Non-pigmented ciliary epithelial cell (primary cell): ENCODE measurements at regions not wholly inside any gene's neighbourhood (a gene's known extent, or its start where the extent isn't known, plus 50 kb on each side); places are given as distances from the start of the nearest gene placed in this dataset.

ENCODE experiments used
- DNase-seq: peaks from one replicate; pipeline ENCODE4 v3.0.0-alpha.2; 2010; ENCODE audit warnings: low read depth

DNA sequence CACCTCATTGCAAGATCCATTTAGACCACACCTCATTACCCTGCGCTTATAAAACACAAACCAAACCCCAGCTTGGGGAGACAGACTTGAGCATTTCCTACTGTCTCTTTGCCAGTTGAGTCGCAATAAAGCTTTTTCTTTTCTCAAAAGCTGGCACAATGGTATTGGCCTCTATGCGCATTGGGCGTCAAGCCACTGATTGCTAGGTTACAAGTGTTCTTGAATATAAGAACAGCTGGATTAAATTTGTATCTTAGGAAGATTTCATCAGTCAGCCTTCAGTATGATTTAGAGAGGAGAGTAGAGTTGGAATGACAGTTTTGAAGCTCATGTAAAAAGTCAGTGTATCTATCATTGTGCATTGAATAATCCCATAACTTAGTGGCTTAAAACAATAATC lies 84.9 kb upstream of the RAB4A start:
- no peak for DNase-seq

- DNase-seq = no peak
These were observed 84.4 kb upstream of the RAB4A start for GRCh38 chr1:229186373-229187056.

GRCh38 chr1:229190057-229190575 lies 80.8 kb upstream of the RAB4A start:
- no peak for DNase-seq

DNA sequence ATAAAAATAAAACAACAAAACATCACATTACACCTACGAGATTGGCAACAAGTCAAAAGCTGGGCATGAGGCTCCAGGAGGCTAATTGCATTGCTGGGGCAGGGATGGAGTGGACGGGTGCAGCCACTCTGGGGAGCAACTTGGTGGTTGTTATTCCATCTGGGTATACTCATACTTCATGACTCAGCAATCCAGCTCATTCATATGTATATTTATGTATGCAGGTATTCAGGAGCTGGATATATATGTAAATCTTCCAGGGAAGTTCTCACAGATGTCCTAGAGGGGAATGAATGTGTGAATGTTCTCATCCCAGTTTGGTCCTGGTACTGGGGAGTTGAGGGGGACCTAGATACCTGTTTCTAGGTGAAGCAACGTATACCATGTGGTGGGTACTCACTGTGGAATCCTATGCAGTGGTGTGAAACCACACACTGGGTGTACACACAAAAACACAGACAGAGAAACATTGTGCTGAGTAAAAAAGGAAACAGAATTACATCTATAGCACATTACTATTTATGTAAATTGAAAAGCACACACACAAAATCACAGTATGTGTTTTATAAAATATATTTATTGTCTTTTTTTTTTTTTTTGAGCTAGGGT lies 79.7 kb upstream of the RAB4A start:
- DNase-seq = no peak

DNA sequence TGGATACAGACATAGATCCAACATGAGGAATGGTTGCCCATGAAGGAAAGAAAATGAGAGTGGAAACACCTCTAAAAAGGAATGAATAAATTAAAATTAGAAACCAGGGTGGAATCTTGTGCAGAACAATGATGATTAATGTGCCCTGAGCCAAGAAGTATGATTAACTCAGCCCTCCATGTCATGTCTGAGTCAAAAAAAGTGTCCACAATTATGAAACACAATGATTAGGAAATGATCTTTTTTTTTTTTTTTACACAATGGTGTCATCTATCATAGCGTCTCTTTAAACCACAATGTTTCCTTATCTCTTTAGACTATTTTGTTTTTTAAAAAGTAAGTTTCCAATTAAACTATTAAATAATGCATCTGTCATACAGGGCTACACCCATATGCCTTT lies 78.9 kb upstream of the RAB4A start:
- DNase-seq = no peak

DNA sequence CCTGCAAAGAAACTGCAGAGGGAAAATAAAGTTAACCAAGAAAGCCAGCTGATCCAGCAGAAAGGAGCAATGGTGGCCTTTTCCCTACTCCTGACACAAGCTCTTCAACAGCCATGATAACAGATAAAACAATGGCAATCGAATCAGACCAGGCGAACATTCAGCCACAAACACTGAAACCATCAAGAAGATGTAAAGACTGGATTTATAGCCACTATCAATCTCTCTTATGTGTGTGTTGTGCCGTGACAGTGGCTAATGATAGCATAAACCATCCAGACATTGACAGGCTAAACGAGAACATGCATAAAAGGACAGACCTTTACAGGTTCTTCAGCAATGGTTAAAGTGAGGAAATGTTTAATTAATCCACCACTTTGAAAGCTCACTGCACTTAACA lies 78.1 kb upstream of the RAB4A start:
- no peak for DNase-seq

- DNase-seq = no peak
These were observed 76.8 kb upstream of the RAB4A start for GRCh38 chr1:229194096-229194495.

DNA sequence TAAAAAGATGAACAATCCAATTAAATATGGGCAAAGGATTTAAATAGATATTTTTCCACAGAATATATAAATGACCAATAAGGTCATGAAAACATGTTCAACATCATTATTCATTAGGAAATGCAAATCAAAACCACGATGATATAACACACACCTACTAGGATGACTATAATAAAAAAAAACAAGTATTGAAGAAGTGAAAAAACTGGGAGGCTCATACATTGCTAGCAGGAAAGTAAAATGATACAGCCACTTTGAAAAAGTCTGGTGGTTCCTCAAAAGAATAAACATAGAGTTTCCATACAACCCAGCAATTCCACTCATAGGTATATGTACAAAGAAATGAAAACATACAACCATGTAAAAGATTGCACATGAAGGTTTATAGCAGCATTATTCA lies 75.7 kb upstream of the RAB4A start:
- DNase-seq = no peak

GRCh38 chr1:229196404-229197264 lies 74.3 kb upstream of the RAB4A start:
- DNase-seq = no peak

DNA sequence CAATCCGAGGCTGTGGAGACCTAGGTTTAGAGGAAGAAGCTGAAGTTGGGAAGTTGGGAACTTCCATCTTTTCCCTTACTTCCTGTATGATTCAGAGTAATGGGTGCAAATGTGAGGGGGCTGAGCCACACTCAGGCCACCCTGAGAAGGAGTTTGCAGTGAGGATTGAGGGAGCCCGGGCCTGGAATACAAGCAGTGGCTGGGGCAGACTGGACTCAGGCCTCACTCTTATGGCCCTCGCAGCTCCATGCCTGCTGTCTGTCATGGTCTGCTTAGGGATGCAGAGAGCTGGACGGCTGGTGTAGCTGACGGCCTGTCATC lies 73.7 kb upstream of the RAB4A start:
- DNase-seq = no peak

GRCh38 chr1:229199261-229200243 lies 71.4 kb upstream of the RAB4A start:
- DNase-seq = no peak

- no peak for DNase-seq
These were observed 67.7 kb upstream of the RAB4A start for GRCh38 chr1:229203030-229203751.

DNA sequence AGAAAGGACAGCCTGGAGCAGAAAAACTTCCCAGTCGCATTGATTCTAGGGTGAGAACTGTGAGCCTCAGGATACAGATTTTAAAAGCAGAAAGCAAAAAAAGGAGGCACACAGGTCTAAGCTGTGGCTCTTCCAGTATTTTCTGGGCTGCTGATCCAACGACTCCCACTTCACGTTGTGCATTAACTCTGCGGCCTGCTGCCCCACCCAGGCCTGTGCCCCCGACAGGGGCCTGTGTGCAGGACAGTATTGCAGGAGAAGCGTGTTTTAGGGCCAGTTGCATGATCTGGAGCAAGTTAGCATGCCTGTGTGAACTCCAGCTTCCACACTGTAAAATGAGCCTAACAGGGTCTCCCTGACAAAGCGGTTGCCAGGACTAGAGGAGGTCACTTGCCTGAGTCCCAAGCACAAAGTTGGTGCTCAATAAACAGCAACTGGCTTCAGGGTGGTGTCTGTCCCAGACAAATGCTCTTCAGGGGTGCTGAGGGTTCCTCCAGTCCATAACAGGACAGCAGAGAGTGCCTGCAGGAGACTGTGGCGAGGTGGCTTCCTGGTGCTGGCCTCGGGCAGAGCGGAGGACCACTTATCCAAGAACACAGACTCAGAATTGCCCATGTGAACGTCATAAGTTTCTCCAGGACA lies 66.8 kb upstream of the RAB4A start:
- no peak for DNase-seq

DNA sequence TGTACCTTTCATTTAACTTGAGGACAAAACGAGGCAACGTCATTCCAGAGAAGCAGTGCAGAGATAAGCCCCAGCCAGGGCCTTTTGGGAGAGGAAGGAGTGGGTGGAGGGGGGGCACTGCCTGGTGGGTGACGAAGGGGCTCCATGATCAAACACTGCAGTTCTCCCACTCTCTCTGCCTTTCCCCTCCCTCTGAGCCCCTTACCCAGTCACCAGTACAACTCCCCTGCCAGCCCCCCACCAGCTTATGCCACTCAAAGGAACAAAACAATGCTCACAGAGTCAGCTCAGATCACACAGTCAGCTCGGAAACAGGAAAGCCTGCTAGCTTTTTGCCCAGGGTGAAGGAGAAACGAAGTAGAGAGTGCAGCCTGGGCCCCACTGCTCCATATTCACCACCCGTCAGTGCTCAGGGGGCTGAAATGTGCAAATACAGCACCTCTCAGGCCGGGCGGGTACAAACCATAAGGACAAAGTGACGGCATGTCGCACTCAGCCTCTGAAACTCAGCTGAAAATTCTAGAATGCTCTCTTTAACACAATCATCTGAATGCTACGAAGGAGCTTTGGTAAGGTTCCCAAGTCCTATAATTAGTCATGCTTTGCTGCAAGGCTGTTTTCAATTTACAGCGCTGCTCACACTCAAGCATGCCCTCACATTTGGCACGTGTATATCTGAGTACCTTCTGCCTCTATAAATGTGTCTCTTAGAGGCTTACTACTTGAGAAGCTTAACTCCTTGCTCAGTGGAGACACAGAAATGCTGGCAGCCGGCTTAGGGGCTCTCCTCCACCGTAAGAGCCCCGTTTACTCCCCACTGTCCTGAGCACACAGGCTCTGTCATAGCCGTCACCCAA lies 65.8 kb upstream of the RAB4A start:
- no peak for DNase-seq

GRCh38 chr1:229205854-229206253 lies 65.1 kb upstream of the RAB4A start:
- DNase-seq = no peak

- no peak for DNase-seq
These were observed 63.0 kb upstream of the RAB4A start for GRCh38 chr1:229207916-229208315.

DNA sequence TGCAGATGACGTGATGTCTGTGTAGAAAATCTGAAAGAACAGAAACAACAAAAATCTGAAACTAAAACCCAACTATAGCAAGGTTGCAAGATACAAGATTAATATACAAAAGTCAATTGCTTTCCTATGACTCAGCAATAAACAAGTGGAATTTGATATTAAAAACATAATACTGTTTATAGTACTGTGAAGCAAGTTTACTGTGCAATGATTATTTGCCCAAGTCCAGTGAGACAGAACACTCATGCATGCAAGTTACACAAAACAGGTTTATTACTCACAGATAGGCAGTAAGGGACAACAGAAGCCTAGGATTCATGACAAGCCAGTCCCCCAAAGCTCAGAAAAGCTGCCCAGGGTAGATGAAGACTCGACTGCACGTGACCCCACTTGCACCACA lies 62.4 kb upstream of the RAB4A start:
- no peak for DNase-seq

- no peak for DNase-seq
These were observed 61.5 kb upstream of the RAB4A start for GRCh38 chr1:229209386-229209785.

DNA sequence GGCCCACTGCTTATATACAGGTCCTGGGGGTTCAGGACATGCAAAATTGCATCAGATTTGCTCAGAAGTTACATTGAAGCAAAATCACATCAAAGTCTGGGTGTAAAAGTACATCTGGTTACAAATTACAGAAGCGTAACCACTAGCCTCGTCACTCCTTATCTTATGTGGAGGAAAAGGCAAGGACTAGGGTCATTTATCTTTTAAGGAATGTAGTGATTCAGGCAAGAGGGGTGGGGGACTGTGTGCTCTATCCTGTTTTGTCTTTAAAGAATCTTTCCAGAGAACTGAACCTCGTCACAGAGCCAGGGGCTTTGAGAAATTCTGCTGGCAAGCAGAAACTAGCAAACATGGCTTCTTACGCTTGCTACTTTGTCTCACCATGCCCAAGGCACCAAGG lies 61.1 kb upstream of the RAB4A start:
- peak; percentile 63 for DNase-seq

DNA sequence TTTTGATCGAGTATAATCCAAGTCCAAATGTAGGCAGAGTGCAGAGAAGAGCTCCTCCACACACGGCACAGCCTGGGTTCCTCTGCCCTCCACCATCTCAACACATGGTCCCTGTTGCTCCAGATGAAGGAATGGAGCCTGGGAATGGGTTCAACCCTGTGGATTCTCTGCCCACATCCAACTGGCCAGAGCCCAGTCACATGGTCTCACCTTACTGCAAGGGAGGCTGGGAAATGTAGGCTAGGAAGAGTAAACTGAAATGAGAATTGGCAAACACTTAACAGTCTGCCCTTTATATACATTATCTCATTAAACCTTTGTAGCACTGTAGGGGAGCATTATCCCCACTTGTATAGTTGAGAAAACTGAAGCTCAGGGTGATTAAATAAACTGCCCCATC lies 60.1 kb upstream of the RAB4A start:
- no peak for DNase-seq
